ENCODE measurements at regions not wholly inside any gene's neighbourhood (a gene's known extent, or its start where the extent isn't known, plus 50 kb on each side); places are given as distances from the start of the nearest gene placed in this dataset.

DNA sequence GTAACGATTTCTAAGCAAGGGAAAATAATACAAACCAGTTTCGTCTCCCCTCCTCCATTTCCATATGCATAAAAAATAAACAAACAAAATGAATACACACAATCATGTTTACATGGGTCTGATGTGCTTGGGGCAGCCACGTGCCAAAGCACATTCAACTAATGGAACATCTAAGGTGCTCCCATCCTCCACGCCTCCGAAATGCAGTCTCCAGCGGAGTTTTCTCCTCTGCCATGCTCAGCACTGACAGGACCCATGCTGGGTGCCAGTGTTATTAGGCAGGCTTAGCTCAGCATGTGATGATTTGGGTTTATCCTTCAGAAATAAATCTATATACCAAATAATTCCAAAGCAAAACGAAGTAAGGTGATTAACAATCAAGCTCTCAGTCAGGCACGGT lies 337.3 kb upstream of the ATP10A start:
- POLR2A ChIA-PET: no interaction called here

DNA sequence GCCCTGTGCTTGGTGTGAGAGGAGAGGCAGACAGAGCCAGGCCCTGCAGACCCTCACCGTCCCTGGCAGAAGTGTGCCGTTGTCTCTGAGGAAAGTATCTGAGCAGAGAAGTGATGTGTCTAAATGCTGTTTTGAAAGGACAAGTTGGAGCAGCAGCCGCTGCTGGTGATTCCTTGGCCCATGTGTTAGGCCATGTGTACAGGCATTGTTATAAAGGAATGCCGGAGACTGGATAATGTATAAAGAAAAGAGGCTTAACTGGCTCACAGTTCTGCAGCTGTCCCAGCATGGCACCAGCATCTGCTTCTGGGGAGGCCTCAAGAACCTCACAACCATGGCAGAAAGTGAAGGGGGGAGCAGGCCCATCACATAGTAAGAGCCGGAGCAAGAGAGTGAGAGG lies 334.6 kb upstream of the ATP10A start:
- no peak for TF ChIP-seq GLIS1 (tag by site-specific recombination; IDR thresholded peaks at IDR 0.05)
- no peak for TF ChIP-seq ZNF600 (tag by site-specific recombination; IDR thresholded peaks at IDR 0.05)
- no peak for TF ChIP-seq TRIM28 (IDR thresholded peaks at IDR 0.05; ENCODE audit: borderline replicate concordance, low read length)
- TF ChIP-seq, protein P1, sequence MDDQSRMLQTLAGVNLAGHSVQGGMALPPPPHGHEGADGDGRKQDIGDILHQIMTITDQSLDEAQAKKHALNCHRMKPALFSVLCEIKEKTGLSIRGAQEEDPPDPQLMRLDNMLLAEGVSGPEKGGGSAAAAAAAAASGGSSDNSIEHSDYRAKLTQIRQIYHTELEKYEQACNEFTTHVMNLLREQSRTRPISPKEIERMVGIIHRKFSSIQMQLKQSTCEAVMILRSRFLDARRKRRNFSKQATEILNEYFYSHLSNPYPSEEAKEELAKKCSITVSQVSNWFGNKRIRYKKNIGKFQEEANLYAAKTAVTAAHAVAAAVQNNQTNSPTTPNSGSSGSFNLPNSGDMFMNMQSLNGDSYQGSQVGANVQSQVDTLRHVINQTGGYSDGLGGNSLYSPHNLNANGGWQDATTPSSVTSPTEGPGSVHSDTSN (CRISPR knock-in tag; IDR thresholded peaks at IDR 0.05): no peak
- TF ChIP-seq ZNF366 (tag by site-specific recombination; conservative IDR thresholded peaks at IDR 0.05): no peak
- TF ChIP-seq MEIS1 (CRISPR knock-in tag; IDR thresholded peaks at IDR 0.05; ENCODE audit: borderline replicate concordance): no peak
- TF ChIP-seq, protein P2, sequence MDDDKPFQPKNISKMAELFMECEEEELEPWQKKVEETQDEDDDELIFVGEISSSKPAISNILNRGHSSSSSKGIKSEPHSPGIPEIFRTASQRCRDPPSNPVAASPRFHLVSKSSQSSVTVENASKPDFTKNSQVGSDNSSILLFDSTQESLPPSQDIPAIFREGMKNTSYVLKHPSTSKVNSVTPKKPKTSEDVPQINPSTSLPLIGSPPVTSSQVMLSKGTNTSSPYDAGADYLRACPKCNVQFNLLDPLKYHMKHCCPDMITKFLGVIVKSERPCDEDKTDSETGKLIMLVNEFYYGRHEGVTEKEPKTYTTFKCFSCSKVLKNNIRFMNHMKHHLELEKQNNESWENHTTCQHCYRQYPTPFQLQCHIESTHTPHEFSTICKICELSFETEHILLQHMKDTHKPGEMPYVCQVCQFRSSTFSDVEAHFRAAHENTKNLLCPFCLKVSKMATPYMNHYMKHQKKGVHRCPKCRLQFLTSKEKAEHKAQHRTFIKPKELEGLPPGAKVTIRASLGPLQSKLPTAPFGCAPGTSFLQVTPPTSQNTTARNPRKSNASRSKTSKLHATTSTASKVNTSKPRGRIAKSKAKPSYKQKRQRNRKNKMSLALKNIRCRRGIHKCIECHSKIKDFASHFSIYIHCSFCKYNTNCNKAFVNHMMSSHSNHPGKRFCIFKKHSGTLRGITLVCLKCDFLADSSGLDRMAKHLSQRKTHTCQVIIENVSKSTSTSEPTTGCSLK (tag by site-specific recombination; IDR thresholded peaks at IDR 0.05): no peak
- TF ChIP-seq, protein P3, sequence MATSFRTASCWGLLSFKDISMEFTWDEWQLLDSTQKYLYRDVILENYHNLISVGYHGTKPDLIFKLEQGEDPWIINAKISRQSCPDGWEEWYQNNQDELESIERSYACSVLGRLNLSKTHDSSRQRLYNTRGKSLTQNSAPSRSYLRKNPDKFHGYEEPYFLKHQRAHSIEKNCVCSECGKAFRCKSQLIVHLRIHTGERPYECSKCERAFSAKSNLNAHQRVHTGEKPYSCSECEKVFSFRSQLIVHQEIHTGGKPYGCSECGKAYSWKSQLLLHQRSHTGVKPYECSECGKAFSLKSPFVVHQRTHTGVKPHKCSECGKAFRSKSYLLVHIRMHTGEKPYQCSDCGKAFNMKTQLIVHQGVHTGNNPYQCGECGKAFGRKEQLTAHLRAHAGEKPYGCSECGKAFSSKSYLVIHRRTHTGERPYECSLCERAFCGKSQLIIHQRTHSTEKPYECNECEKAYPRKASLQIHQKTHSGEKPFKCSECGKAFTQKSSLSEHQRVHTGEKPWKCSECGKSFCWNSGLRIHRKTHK (tag by site-specific recombination; IDR thresholded peaks at IDR 0.05): no peak
- TF ChIP-seq, protein P4, sequence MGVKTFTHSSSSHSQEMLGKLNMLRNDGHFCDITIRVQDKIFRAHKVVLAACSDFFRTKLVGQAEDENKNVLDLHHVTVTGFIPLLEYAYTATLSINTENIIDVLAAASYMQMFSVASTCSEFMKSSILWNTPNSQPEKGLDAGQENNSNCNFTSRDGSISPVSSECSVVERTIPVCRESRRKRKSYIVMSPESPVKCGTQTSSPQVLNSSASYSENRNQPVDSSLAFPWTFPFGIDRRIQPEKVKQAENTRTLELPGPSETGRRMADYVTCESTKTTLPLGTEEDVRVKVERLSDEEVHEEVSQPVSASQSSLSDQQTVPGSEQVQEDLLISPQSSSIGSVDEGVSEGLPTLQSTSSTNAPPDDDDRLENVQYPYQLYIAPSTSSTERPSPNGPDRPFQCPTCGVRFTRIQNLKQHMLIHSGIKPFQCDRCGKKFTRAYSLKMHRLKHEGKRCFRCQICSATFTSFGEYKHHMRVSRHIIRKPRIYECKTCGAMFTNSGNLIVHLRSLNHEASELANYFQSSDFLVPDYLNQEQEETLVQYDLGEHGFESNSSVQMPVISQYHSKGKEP (tag by site-specific recombination; IDR thresholded peaks at IDR 0.05): no peak
- no peak for TF ChIP-seq ZNF24 (tag by site-specific recombination; IDR thresholded peaks at IDR 0.05)
- TF ChIP-seq SCRT2 (tag by site-specific recombination; IDR thresholded peaks at IDR 0.05): no peak
- no peak for TF ChIP-seq ZIC2 (tag by site-specific recombination; IDR thresholded peaks at IDR 0.05)

More for the DNA sequence above, 337.3 kb upstream of the ATP10A start:
- CTCF ChIA-PET: no interaction called here
- Histone ChIP-seq H3K27ac (ENCODE audit: extremely low read depth, low read depth, low read length) (no peak overlapping the region), H3K4me3 (ENCODE audit: low read depth, low read length) (no peak overlapping the region), H3K4me1 (ENCODE audit: control insufficient read depth, insufficient read depth, low read length) (no peaks in the 10 kb centered on the region), H3K36me3 (ENCODE audit: control insufficient read depth in 2 of 2, insufficient read depth in 1 of 2, low read length in 2 of 2) (no peaks in the 10 kb centered on the region), H3K9me3 (ENCODE audit: control insufficient read depth, insufficient read depth, low read depth, low read length) (no peaks in the 10 kb centered on the region)
- TF ChIP-seq ZSCAN16 (tag by site-specific recombination; IDR thresholded peaks at IDR 0.05) (no peak), ZIC2 (tag by site-specific recombination; IDR thresholded peaks at IDR 0.05) (peak; percentile 22; the same call in 1 of the 2 replicates)

DNA sequence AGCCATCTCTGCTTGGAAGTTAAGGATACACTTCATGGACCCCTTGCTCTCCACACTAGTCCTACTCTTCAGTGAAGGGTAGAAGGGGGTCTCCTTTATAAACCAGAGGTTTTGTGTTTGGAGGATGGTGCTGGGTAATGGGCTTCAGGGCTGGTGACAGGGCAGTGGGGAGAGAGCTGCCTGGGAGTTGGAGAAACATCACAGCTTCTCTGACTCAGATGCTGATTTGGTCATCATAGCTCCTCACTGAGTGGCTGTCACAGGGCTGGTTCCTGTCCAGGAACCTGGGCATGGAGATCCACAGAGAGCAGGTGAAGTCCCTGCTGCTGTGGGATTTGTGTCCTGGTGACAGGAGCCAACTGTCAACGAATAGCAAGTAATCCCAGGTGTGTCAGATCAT lies 333.9 kb upstream of the ATP10A start:
- H3K27ac ChIP-seq (ENCODE audit: extremely low read depth, low read depth, low read length): no peak overlapping the region
- CTCF ChIA-PET: no interaction called here
- POLR2A ChIA-PET: no interaction called here
- H3K4me1 ChIP-seq (ENCODE audit: control insufficient read depth, insufficient read depth, low read length): no peaks in the 10 kb centered on the region
- H3K4me3 ChIP-seq (ENCODE audit: low read depth, low read length): no peak overlapping the region
- no peaks in the 10 kb centered on the region for H3K9me3 ChIP-seq (ENCODE audit: control insufficient read depth, insufficient read depth, low read depth, low read length)
- no peaks in the 10 kb centered on the region for H3K36me3 ChIP-seq (ENCODE audit: control insufficient read depth in 2 of 2, insufficient read depth in 1 of 2, low read length in 2 of 2)
- no peak for TF ChIP-seq ZNF341 (tag by site-specific recombination; IDR thresholded peaks at IDR 0.05; ENCODE audit: low read depth)
- no peak for TF ChIP-seq ZFP69B (tag by site-specific recombination; IDR thresholded peaks at IDR 0.05)
- no peak for TF ChIP-seq KLF10 (tag by site-specific recombination; IDR thresholded peaks at IDR 0.05)
- TF ChIP-seq ZNF792 (tag by site-specific recombination; IDR thresholded peaks at IDR 0.05): no peak
- TF ChIP-seq HOXC10 (CRISPR knock-in tag; IDR thresholded peaks at IDR 0.05): no peak
- TF ChIP-seq, protein P5, sequence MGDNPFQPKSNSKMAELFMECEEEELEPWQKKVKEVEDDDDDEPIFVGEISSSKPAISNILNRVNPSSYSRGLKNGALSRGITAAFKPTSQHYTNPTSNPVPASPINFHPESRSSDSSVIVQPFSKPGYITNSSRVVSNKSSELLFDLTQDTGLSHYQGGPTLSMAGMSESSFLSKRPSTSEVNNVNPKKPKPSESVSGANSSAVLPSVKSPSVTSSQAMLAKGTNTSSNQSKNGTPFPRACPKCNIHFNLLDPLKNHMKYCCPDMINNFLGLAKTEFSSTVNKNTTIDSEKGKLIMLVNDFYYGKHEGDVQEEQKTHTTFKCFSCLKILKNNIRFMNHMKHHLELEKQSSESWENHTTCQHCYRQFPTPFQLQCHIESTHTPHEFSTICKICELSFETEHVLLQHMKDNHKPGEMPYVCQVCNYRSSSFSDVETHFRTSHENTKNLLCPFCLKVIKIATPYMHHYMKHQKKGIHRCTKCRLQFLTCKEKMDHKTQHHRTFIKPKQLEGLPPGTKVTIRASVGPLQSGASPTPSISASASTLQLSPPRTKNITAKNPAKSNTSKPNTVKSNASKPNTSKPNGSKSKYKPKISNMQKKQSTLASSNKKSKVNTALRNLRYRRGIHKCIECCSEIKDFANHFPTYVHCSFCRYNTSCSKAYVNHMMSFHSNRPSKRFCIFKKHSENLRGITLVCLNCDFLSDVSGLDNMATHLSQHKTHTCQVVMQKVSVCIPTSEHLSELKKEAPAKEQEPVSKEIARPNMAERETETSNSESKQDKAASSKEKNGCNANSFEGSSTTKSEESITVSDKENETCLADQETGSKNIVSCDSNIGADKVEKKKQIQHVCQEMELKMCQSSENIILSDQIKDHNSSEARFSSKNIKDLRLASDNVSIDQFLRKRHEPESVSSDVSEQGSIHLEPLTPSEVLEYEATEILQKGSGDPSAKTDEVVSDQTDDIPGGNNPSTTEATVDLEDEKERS (tag by site-specific recombination; IDR thresholded peaks at IDR 0.05): no peak
- TF ChIP-seq, protein P6, sequence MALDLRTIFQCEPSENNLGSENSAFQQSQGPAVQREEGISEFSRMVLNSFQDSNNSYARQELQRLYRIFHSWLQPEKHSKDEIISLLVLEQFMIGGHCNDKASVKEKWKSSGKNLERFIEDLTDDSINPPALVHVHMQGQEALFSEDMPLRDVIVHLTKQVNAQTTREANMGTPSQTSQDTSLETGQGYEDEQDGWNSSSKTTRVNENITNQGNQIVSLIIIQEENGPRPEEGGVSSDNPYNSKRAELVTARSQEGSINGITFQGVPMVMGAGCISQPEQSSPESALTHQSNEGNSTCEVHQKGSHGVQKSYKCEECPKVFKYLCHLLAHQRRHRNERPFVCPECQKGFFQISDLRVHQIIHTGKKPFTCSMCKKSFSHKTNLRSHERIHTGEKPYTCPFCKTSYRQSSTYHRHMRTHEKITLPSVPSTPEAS (tag by site-specific recombination; IDR thresholded peaks at IDR 0.05): no peak
- TF ChIP-seq REPIN1 (tag by site-specific recombination; IDR thresholded peaks at IDR 0.05; ENCODE audit: low read depth): no peak
- no peak for TF ChIP-seq KLF16 (tag by site-specific recombination; IDR thresholded peaks at IDR 0.05)
- TF ChIP-seq ZNF664 (tag by site-specific recombination; IDR thresholded peaks at IDR 0.05): no peak

More for the DNA sequence above, 334.6 kb upstream of the ATP10A start:
- no peak overlapping the region for H3K27ac ChIP-seq (ENCODE audit: extremely low read depth, low read depth, low read length)
- no peaks in the 10 kb centered on the region for H3K9me3 ChIP-seq (ENCODE audit: control insufficient read depth, insufficient read depth, low read depth, low read length)
- H3K4me1 ChIP-seq (ENCODE audit: control insufficient read depth, insufficient read depth, low read length): no peaks in the 10 kb centered on the region
- ChIA-PET POLR2A (no interaction called here), CTCF (no interaction called here)
- H3K36me3 ChIP-seq (ENCODE audit: control insufficient read depth in 2 of 2, insufficient read depth in 1 of 2, low read length in 2 of 2): no peaks in the 10 kb centered on the region
- H3K4me3 ChIP-seq (ENCODE audit: low read depth, low read length): no peak overlapping the region

Data from HEK293 (cell line).